GM21515 (cell line): ENCODE measurements at regions not wholly inside any gene's neighbourhood (a gene's known extent, or its start where the extent isn't known, plus 50 kb on each side); places are given as distances from the start of the nearest gene placed in this dataset.

Experiments used
- ATAC-seq: cut with Tn5 transposase; IDR thresholded peaks from one replicate; pipeline ENCODE4 v1.9.1; 2021; ENCODE audit not compliant: unreplicated experiment

GRCh38 chr5:175388531-175388930, 55.5 kb downstream of the DRD1 start:
- ATAC-seq = no peak

DNA sequence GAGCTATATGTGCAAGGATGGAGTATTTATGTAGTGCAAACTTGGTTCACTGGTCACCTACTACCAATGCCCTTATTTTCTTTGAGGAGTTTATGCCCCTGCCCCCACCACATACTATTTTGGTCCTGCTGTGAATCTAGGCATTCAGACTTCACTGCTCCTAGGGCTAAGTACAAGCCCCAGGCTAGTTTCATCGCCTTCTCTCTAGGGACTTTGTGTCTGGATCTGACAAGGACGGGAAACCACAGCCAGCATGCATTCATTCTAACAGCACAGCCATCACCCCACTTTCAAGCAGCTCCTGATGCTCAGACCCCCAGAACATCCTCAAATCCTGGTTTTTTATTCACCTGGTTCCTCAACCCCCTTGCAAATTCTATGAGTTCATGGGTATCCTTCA, 56.8 kb downstream of the DRD1 start:
- no peak for ATAC-seq

DNA sequence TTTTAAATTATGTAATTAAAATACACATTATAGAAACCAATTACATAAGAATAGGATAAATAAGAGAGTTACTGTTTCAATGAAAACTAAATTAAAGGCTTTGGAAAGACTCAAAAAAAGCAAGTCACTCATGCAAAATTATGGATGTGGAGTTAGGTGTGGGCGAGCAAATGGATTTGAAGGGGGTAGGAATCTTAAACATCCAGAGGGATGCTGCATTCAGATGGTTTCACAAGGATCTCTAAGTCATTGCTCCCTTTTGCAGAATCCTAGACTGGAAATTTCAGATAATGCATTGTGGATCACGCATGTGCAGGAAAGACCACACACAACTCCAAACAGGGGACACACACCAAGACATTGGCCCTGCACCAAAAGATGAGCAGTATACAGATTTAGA, 57.5 kb downstream of the DRD1 start:
- no peak for ATAC-seq

GRCh38 chr5:175385691-175386362, 58.2 kb downstream of the DRD1 start:
- ATAC-seq = no peak

DNA sequence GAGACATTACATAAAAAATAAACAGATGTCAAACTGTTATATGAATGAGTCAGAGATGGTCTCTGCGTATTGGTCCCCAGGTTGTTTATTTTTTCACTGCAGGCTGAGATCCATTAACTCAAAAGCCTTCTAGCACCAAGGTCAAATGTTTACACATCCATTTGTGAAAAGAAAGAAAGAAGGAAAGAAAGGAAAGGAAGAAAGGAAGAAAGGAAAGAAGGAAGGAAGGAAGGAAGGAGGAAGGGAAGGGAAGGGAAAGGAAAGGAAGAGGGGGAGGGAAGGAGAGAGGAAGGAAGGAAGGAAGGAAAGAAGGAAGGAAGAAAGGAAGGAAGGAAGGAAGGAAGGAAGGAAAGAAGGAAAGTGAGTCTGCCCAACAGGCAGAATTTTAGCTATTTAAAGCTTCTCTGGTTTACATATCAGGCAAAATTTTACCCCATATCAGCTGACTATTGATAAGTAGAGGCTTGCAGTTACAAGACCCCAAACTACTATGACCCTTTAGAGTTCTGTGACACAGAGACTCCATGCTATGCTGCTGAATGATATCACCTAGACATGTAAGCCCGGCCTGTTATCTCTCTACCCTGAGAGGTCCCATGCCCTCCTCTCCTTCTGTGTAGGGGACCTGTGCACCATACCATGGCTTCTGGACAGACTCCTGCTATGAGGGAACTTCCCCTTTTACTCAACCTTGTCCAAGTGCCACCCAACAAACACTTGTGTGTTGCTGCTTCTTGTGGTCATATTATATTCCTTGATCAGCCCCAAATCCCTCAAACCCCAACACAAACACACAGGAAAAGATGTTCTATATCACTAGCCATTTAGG, 59.0 kb downstream of the DRD1 start:
- no peak for ATAC-seq

- no peak for ATAC-seq
Measured at GRCh38 chr5:175383350-175383749, 60.6 kb downstream of the DRD1 start.

DNA sequence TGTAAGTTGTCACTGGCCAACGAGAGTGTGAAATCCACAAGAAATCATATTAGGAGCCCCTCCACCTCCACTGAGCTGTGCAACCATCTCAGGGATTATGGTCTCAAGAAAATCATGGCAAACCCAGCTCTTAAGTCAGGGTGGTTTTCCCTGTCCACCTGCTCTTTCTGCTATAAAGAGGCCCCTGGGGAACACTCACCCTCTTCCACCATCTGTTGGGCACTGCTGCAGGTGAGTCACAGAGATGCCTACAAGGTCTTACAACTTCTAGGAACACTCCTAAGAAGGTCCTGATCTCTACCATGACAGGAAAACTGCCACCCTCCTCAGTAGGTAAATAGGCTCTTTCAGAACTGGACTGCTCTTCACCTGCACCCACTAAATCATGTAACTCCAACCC, 61.8 kb downstream of the DRD1 start:
- ATAC-seq = no peak

- no peak for ATAC-seq
Measured at GRCh38 chr5:175381130-175381529, 62.9 kb downstream of the DRD1 start.

GRCh38 chr5:175380701-175381100, 63.3 kb downstream of the DRD1 start:
- ATAC-seq = no peak

DNA sequence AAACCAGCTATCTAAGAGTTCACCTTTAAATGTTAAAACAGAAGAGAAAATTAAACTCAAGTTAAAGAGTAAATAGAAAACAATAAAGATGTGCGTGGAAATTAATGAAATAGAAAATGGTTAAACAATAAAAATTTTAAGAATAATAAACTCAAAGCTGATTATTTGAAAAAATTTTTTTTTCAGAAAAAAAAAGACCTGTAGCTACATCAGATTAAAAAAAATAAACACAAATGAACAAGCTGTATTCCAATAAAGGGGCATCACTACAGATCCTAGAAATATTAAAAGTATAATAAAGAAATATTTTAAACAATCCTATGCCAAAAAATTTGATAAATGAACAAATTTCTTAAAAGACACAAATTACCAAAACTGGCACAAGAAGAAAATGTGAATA, 64.1 kb downstream of the DRD1 start:
- ATAC-seq = no peak

- ATAC-seq = no peak
Measured at GRCh38 chr5:175378444-175379028, 65.4 kb downstream of the DRD1 start.

- no peak for ATAC-seq
Measured at GRCh38 chr5:175377816-175378215, 66.2 kb downstream of the DRD1 start.

GRCh38 chr5:175374166-175374875, 69.7 kb downstream of the DRD1 start:
- ATAC-seq = no peak

GRCh38 chr5:175365866-175366265, 78.1 kb downstream of the DRD1 start:
- no peak for ATAC-seq

- ATAC-seq = no peak
Measured at GRCh38 chr5:175363300-175363699, 80.7 kb downstream of the DRD1 start.

DNA sequence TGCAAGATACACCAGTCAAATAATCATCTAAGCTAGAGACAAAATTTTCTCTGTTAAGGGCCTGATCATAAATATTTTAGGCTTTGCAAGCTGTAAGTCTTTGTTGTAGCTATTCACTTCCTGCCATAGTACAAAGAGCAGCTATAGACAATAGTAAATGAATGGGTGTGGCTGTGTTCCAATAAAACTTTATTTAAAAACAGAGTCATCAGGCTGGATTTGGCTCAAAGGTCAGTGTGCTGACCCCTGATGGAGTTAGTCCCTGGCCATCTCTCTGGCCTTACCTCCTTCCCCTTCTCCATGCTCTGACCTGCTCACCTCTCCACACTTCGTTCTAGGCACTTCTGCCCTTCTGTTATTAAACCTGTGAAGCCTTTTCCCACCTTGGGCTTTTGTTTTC, 86.0 kb downstream of the DRD1 start:
- no peak for ATAC-seq

GRCh38 chr5:175356428-175356827, 87.6 kb downstream of the DRD1 start:
- ATAC-seq = no peak

- ATAC-seq = no peak
Measured at GRCh38 chr5:175354964-175355363, 89.0 kb downstream of the DRD1 start.

DNA sequence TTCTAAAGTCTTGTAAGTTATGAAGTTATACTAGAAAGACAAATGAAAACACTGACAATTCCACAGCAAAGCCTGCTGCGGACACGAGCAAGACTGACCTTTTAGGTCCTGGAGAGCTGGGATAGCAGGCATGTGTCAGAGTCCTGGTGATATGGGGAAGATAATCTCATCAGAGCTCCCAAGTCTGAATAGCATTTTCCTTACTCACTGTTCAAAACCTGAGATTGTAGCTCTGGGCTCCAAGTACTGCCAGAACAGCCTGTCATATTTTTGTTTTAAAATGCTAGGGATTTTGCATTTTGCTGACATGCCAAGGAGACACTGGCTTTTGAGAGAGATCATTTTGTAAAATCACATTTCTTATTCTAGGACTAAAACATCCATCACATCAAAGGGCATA, 90.1 kb downstream of the DRD1 start:
- no peak for ATAC-seq

DNA sequence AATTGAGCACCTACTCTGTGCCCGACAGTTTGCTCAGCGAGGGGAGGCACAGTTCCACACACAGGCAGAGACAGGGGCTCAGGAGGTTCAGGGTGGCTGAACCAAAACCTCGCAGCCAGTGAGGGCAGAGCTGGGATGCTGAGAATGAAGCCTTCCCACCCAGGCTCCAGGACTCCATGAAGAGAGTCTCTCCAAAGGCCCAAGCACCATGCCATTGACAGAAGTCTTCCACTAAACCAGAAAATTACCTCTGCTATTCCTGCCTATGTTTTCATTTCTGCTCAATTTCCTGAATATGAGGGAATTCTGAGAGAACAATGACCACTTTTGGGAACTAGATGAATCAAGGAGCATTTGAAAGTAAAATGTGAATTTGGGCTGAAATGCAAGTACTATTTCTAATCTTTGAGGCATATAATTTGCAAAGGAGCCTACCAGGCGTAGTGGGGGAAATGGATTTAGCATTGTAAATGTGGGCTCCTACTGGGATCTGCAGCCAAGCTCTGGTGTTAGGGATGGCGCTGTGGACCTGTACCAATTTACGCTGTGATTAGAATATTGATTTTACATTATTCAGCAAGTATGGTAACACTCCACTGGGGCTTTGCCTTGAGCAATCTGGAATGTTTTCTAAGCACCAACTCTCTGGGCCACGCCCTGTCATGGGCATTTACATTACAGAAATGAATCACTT, 91.9 kb downstream of the DRD1 start:
- ATAC-seq = no peak

- ATAC-seq = no peak
Measured at GRCh38 chr5:175351126-175351525, 92.9 kb downstream of the DRD1 start.
